CD14-positive monocyte (primary cell): ENCODE measurements at regions not wholly inside any gene's neighbourhood (a gene's known extent, or its start where the extent isn't known, plus 50 kb on each side); places are given as distances from the start of the nearest gene placed in this dataset.
A peak's percentile ranks its signal among the peaks of the same experiment; 100 is the strongest.

ENCODE experiments used
- DNase-seq, 3 donors: peaks; one replicate each; pipeline ENCODE4 v3.0.0-alpha.2; 2011 to 2022
- H2AFZ ChIP-seq: 2 replicates; pipeline ENCODE4 v1.6.0; 2012; ENCODE audit warnings: mild to moderate bottlenecking, low read depth, low read length, inconsistent platforms; ENCODE audit not compliant: insufficient read depth, poor library complexity, severe bottlenecking
- H3K27ac ChIP-seq, 2 donors: 1 replicate in 1 of 2; 2 replicates in 1 of 2; pipeline ENCODE4 v1.5.1; 2012 to 2013; ENCODE audit warnings: low read length in 2 of 2, control low read depth in 1 of 2, inconsistent platforms in 1 of 2, low read depth in 1 of 2, mild to moderate bottlenecking in 1 of 2
- H3K27me3 ChIP-seq, 2 donors: one replicate each; pipeline versions ENCODE4 v1.6.0 to v1.6.1; 2011 to 2013; ENCODE audit warnings: low read length in 2 of 2; ENCODE audit not compliant: control insufficient read depth in 2 of 2, insufficient read depth in 2 of 2
- H3K36me3 ChIP-seq, 2 donors: replicated peaks in 1 of 2; 1 replicate in 1 of 2; 2 replicates in 1 of 2; pipeline versions ENCODE4 v1.5.1 to v1.6.1; 2012 to 2013; ENCODE audit warnings: low read length in 2 of 2, control low read depth in 1 of 2, inconsistent platforms in 1 of 2, mild to moderate bottlenecking in 1 of 2; ENCODE audit not compliant: insufficient read depth in 2 of 2, control insufficient read depth in 1 of 2
- H3K4me1 ChIP-seq, 2 donors: 1 replicate in 1 of 2; 2 replicates in 1 of 2; pipeline versions ENCODE4 v1.5.1 to v1.6.1; 2012 to 2013; ENCODE audit warnings: low read length in 2 of 2, control low read depth in 1 of 2, inconsistent platforms in 1 of 2, mild to moderate bottlenecking in 1 of 2, moderate library complexity in 1 of 2; ENCODE audit not compliant: insufficient read depth in 2 of 2, control insufficient read depth in 1 of 2
- H3K4me2 ChIP-seq: replicated peaks from 2 replicates; pipeline ENCODE3; 2012; ENCODE audit warnings: low read length, moderate library complexity, mild to moderate bottlenecking; ENCODE audit not compliant: poor library complexity, severe bottlenecking; ENCODE audit errors: extremely low read depth
- H3K4me3 ChIP-seq, 3 experiments: fragments of 200-600 bp in 1 of 3; sonication (generic) in 1 of 3; replicated peaks in 1 of 3; 1 replicate in 2 of 3; 2 replicates in 1 of 3; pipeline ENCODE4 v1.5.1; 2011 to 2013; ENCODE audit warnings: low read length in 3 of 3, mild to moderate bottlenecking in 3 of 3, control low read depth in 2 of 3, low read depth in 2 of 3, inconsistent platforms in 1 of 3, moderate library complexity in 1 of 3
- H3K79me2 ChIP-seq: 2 replicates; pipeline ENCODE4 v1.6.0; 2012; ENCODE audit warnings: mild to moderate bottlenecking, control low read depth, inconsistent platforms, low read length, moderate library complexity; ENCODE audit not compliant: insufficient read depth
- H3K9ac ChIP-seq: 2 replicates; pipeline ENCODE4 v1.6.0; 2017; ENCODE audit warnings: low read length, mild to moderate bottlenecking; ENCODE audit not compliant: insufficient read depth, poor library complexity, severe bottlenecking
- H3K9me3 ChIP-seq, 2 donors: replicated peaks in 1 of 2; 1 replicate in 1 of 2; 2 replicates in 1 of 2; pipeline versions ENCODE4 v1.5.1 to v1.6.1; 2012 to 2013; ENCODE audit warnings: low read length in 2 of 2, control low read depth in 1 of 2; ENCODE audit not compliant: control insufficient read depth in 1 of 2, insufficient read depth in 1 of 2
- H4K20me1 ChIP-seq: 2 replicates; pipeline ENCODE4 v1.6.0; 2012; ENCODE audit warnings: mild to moderate bottlenecking, low read length, control low read depth, moderate library complexity; ENCODE audit not compliant: insufficient read depth
- H3K27ac Mint-ChIP-seq, 7 donors: one replicate each; pipeline ENCODE4 v1.8.0; 2020; ENCODE audit warnings: mild to moderate bottlenecking in 7 of 7, mixed read lengths in 7 of 7, moderate library complexity in 6 of 7, inconsistent platforms in 2 of 7
- H3K27me3 Mint-ChIP-seq, 3 donors: one replicate each; pipeline ENCODE4 v1.8.0; 2021 to 2022; ENCODE audit warnings: low read depth in 3 of 3, mild to moderate bottlenecking in 3 of 3, mixed read lengths in 3 of 3, moderate library complexity in 3 of 3, inconsistent platforms in 1 of 3
- H3K36me3 Mint-ChIP-seq, 2 donors: one replicate each; pipeline ENCODE4 v1.8.0; 2020; ENCODE audit warnings: mixed read lengths in 2 of 2, inconsistent platforms in 1 of 2, mild to moderate bottlenecking in 1 of 2
- H3K4me1 Mint-ChIP-seq: one replicate; pipeline ENCODE4 v1.8.0; 2020; ENCODE audit warnings: mild to moderate bottlenecking, mixed read lengths
- H3K4me3 Mint-ChIP-seq, 2 donors: one replicate each; pipeline ENCODE4 v1.8.0; 2020; ENCODE audit warnings: mild to moderate bottlenecking in 2 of 2, mixed read lengths in 2 of 2, moderate library complexity in 1 of 2
- H3K9me3 Mint-ChIP-seq, 7 donors: one replicate each; pipeline ENCODE4 v1.8.0; 2020 to 2022; ENCODE audit warnings: mixed read lengths in 7 of 7, mild to moderate bottlenecking in 6 of 7, moderate library complexity in 6 of 7, inconsistent platforms in 2 of 7
- WGBS: methylation state at CpG from one replicate; pipeline ENCODE4 v1.1.5; 2013; ENCODE audit warnings: missing lambda C conversion rate; ENCODE audit not compliant: insufficient coverage; 5-methylcytosine and 5-hydroxymethylcytosine counted together
- intact Hi-C, 2 donors: fragments of 100-400 bp; cut with micrococcal nuclease; formaldehyde crosslinking; loops; one replicate each; pipeline versions ENCODE4 v1.15.0 to v1.15.1; 2023
- TF ChIP-seq, protein P1 (sequence below): fragments of 200-600 bp; IDR thresholded peaks from one replicate; pipeline ENCODE4 v1.8.0; 2022; ENCODE audit warnings: antibody characterized with exemption, mild to moderate bottlenecking

DNA sequence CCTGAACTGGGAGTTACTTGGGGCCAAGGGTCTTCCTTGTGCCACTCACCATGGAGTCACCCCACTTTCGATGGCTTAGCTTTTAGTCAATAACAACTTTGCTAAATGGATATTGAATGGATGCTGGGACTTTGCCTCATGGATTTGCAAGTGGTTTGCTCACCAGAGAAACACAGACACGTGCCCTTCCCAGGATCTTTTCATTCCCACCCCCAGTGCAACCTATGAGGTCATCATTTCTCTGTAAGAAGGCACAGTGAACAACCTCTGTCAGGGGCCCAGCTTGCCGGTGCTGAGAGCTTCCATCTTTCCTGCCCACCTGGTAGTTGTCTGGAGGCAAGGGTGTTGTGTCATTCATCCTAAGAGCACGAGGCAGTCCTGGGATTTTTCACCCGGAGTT is 256.8 kb upstream of the PMEPA1 start:
- Histone ChIP-seq H3K9ac (no peak overlapping the region), H3K27me3 (no peaks in the 10 kb centered on the region), H4K20me1 (no peaks in the 10 kb centered on the region), H3K4me2 (no peak overlapping the region), H3K27ac (no peak overlapping the region), H3K36me3 (no peaks in the 10 kb centered on the region), H3K79me2 (no peaks in the 10 kb centered on the region), H3K4me3 (no peak overlapping the region), H3K4me1 (no peaks in the 10 kb centered on the region), H2AFZ (no peak overlapping the region), H3K9me3 (no peaks in the 10 kb centered on the region)
- H3K4me1 Mint-ChIP-seq = no peaks in the 10 kb centered on the region
- no peak for DNase-seq
- H3K27ac Mint-ChIP-seq = no peak overlapping the region
- peaks cover 0 to 2% (median under 1%) of the 10 kb centered on the region in 7 donors for H3K9me3 Mint-ChIP-seq
- WGBS = 100% methylated on average over 1 of the region's 5 CpGs
- intact Hi-C loops = no loop called here
- no peaks in the 10 kb centered on the region for H3K36me3 Mint-ChIP-seq
- TF ChIP-seq, protein P1, sequence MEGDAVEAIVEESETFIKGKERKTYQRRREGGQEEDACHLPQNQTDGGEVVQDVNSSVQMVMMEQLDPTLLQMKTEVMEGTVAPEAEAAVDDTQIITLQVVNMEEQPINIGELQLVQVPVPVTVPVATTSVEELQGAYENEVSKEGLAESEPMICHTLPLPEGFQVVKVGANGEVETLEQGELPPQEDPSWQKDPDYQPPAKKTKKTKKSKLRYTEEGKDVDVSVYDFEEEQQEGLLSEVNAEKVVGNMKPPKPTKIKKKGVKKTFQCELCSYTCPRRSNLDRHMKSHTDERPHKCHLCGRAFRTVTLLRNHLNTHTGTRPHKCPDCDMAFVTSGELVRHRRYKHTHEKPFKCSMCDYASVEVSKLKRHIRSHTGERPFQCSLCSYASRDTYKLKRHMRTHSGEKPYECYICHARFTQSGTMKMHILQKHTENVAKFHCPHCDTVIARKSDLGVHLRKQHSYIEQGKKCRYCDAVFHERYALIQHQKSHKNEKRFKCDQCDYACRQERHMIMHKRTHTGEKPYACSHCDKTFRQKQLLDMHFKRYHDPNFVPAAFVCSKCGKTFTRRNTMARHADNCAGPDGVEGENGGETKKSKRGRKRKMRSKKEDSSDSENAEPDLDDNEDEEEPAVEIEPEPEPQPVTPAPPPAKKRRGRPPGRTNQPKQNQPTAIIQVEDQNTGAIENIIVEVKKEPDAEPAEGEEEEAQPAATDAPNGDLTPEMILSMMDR = no peak
- H3K4me3 Mint-ChIP-seq = no peak overlapping the region
- peaks cover 1 to 12% (median 4%) of the 10 kb centered on the region in 3 donors for H3K27me3 Mint-ChIP-seq

DNA sequence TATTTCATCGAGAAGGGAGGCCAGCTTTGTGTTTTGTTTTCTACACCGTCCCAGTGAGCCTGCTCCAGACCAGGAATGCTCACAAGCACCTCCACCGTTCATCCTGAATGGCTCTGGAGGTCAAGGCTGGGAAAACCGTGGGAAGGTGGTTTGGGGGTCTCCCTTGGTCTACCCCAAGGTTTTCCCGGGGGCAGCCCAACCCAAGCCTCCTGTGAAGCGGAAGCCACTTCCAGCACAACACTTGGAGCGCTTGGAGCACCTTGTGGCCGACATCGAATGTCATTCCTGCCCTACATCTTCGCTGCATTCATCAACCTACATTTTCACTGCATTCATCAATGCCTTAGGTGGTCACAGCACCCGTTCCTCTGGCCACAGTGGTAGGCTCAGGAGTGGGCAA is 255.6 kb upstream of the PMEPA1 start:
- no peaks in the 10 kb centered on the region for H3K4me1 ChIP-seq
- TF ChIP-seq, protein P1 = no peak
- H4K20me1 ChIP-seq = no peaks in the 10 kb centered on the region
- H2AFZ ChIP-seq = no peak overlapping the region
- H3K27me3 Mint-ChIP-seq = peaks cover 1 to 13% (median 4%) of the 10 kb centered on the region in 3 donors
- no peaks in the 10 kb centered on the region for H3K9me3 ChIP-seq
- no peak overlapping the region for H3K4me2 ChIP-seq
- intact Hi-C loops = no loop called here
- H3K4me3 Mint-ChIP-seq = no peak overlapping the region
- H3K27ac ChIP-seq = no peak overlapping the region
- H3K9ac ChIP-seq = no peak overlapping the region
- no peaks in the 10 kb centered on the region for H3K4me1 Mint-ChIP-seq
- DNase-seq = no peak
- no peaks in the 10 kb centered on the region for H3K36me3 ChIP-seq
- peaks cover 0 to 2% (median 0%) of the 10 kb centered on the region in 7 donors for H3K9me3 Mint-ChIP-seq
- H3K79me2 ChIP-seq = no peaks in the 10 kb centered on the region
- 94% methylated on average over 9 of the region's 11 CpGs for WGBS
- H3K4me3 ChIP-seq = no peak overlapping the region
- peak overlapping the region in 1 of 7 donors; percentile 72 for H3K27ac Mint-ChIP-seq
- H3K27me3 ChIP-seq = no peaks in the 10 kb centered on the region
- no peaks in the 10 kb centered on the region for H3K36me3 Mint-ChIP-seq
